HEK293T (cell line): ENCODE measurements at regions not wholly inside any gene's neighbourhood (a gene's known extent, or its start where the extent isn't known, plus 50 kb on each side); places are given as distances from the start of the nearest gene placed in this dataset.

ENCODE experiments used
- ARNT ChIP-seq: fragments of 450-650 bp; IDR thresholded peaks from 2 replicates; pipeline ENCODE4 v1.6.1; 2017; ENCODE audit warnings: mild to moderate bottlenecking
- BHLHE40 ChIP-seq: fragments of 450-650 bp; IDR thresholded peaks from 2 replicates; pipeline ENCODE4 v1.6.1; 2016; ENCODE audit warnings: mild to moderate bottlenecking, moderate library complexity, borderline replicate concordance
- FOXK2 ChIP-seq: fragments of 450-650 bp; IDR thresholded peaks from 2 replicates; pipeline ENCODE4 v1.6.1; 2016; ENCODE audit warnings: mild to moderate bottlenecking
- HDGF ChIP-seq: fragments of 450-650 bp; IDR thresholded peaks from 2 replicates; pipeline ENCODE4 v1.6.1; 2017; ENCODE audit warnings: antibody characterized with exemption, borderline replicate concordance
- L3MBTL2 ChIP-seq: fragments of 450-650 bp; conservative IDR thresholded peaks from 2 replicates; pipeline ENCODE4 v1.6.1; 2016; ENCODE audit warnings: mild to moderate bottlenecking
- SP1 ChIP-seq: fragments of 450-650 bp; IDR thresholded peaks from 2 replicates; pipeline ENCODE4 v1.6.1; 2017
- SUZ12 ChIP-seq: fragments of 450-650 bp; IDR thresholded peaks from 2 replicates; pipeline ENCODE4 v1.6.1; 2016; ENCODE audit warnings: mild to moderate bottlenecking

- TF ChIP-seq BHLHE40 (no peak), L3MBTL2 (no peak), SUZ12 (no peak), SP1 (no peak), HDGF (no peak), FOXK2 (no peak), ARNT (no peak)
Measured at GRCh38 chr11:23885801-23886200, 611.1 kb upstream of the LUZP2 start.
